HuH-7.5 (cell line): ENCODE measurements at regions not wholly inside any gene's neighbourhood (a gene's known extent, or its start where the extent isn't known, plus 50 kb on each side); places are given as distances from the start of the nearest gene placed in this dataset.

Experiments used
- DNase-seq: peaks from one replicate; pipeline ENCODE4 v3.0.0; 2011; ENCODE audit warnings: low spot score

- no peak for DNase-seq
These were observed 69.1 kb upstream of the TARS1 start for GRCh38 chr5:33371660-33372059.

- DNase-seq: no peak
These were observed 67.9 kb upstream of the TARS1 start for GRCh38 chr5:33372721-33373472.

DNA sequence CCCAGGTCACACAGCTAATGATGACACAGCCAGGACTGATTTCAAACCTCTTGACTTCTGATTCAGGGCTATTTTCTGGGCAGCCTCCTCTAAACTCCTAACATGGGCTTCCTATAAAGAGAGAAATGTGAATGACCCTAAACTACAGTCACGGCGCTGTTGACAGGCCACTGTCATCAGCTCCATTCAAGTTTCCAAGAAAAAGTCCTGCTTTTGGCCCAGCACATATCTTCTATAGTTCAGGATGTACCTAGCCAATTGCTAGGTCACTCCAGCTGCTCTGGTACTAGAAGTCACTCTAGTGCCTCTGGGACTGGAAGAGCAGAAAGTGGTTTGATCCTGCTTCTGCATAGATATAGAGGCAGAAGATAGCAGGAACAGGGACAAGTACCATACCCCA is 64.9 kb upstream of the TARS1 start:
- no peak for DNase-seq

DNA sequence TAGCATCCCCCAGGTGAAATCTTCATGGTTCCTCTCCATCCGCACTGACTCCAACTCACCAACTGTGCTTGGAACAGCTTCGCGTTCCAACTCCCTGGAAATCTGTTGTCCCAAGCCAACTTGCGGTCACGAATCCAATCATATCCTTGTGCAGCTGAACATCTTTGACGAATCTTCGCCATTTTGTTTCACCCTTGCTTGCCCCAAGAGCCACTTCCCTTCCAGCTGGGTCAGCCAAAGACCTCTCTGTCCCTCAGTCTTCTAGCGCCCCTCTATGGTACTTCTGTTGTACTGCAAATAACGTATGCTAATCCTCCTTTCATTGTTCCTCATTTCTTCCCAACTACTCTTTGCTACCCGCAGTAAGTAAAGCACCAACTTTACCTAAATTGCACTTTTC is 61.0 kb upstream of the TARS1 start:
- DNase-seq: no peak

DNA sequence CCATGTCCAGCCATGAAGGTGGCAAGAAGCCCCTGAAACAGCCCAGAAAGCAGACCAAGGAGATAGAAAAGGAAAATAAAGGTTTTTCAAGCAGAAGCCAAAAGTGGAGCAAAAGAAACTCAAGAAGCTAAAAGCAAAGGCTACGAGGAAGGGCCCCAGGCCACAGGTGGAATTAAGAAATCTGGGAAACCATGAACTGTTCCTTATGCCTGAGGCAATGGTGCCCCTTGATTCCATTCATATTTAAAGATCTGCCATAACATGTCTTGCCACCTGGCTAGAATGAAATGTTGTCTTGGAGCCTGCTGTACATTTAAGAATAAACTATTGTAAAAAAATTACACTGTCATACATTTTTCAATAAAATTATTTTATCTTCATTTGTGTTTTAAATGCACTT is 59.5 kb upstream of the TARS1 start:
- DNase-seq: no peak
